HEK293 (cell line): ENCODE measurements at regions not wholly inside any gene's neighbourhood (a gene's known extent, or its start where the extent isn't known, plus 50 kb on each side); places are given as distances from the start of the nearest gene placed in this dataset.

Experiments used
- CTCF ChIA-PET: fragments of 350-600 bp; formaldehyde crosslinking; extraction: SDS; loops from one replicate; lab custom pipeline; 2021; ENCODE audit warnings: antibody characterized with exemption; lab: Yijun Ruan, JAX
- POLR2A ChIA-PET: fragments of 300-600 bp; formaldehyde crosslinking; extraction: SDS; loops from one replicate; lab custom pipeline; 2020; ENCODE audit warnings: antibody characterized with exemption, inconsistent platforms; lab: Yijun Ruan, JAX
- H3K27ac ChIP-seq: fragments of 200-500 bp; sonication (Bioruptor generic); 2 replicates; pipeline ENCODE4 v1.5.1; 2014; ENCODE audit warnings: low read depth, low read length, control low read depth, inconsistent platforms; ENCODE audit errors: extremely low read depth
- H3K36me3 ChIP-seq, 2 experiments: fragments of 200-500 bp in 1 of 2; sonication (Bioruptor generic) in 1 of 2; 1 replicate in 1 of 2; 2 replicates in 1 of 2; pipeline ENCODE4 v1.5.1; 2014 to 2017; ENCODE audit warnings: inconsistent platforms in 2 of 2, low read length in 2 of 2; ENCODE audit not compliant: control insufficient read depth in 2 of 2, insufficient read depth in 1 of 2
- H3K4me1 ChIP-seq: fragments of 200-500 bp; sonication (Bioruptor generic); 2 replicates; pipeline ENCODE4 v1.5.1; 2014; ENCODE audit warnings: mild to moderate bottlenecking, low read length, inconsistent platforms; ENCODE audit not compliant: control insufficient read depth, insufficient read depth
- H3K4me3 ChIP-seq: 2 replicates; pipeline ENCODE4 v1.5.1; 2011; ENCODE audit warnings: low read depth, mild to moderate bottlenecking, control low read depth, low read length, moderate library complexity
- H3K9me3 ChIP-seq: fragments of 200-500 bp; sonication (Bioruptor generic); 2 replicates; pipeline ENCODE4 v1.5.1; 2014; ENCODE audit warnings: low read depth, low read length, inconsistent platforms; ENCODE audit not compliant: control insufficient read depth, insufficient read depth
- CTCF ChIP-seq: fragments of 450-650 bp; formaldehyde crosslinking; IDR thresholded peaks from 2 replicates; pipeline ENCODE4 v1.5.1; 2016; ENCODE audit warnings: missing biosample characterization, missing genetic modification characterization
- KLF10 ChIP-seq: fragments of 450-650 bp; IDR thresholded peaks from 2 replicates; pipeline ENCODE4 v1.5.1; 2018; ENCODE audit warnings: missing biosample characterization, mild to moderate bottlenecking, missing genetic modification characterization
- PBX3 ChIP-seq: sonication (generic); formaldehyde crosslinking; IDR thresholded peaks from 2 replicates; pipeline ENCODE4 v1.8.1; 2022; ENCODE audit warnings: mild to moderate bottlenecking, moderate library complexity, missing genetic modification reagents
- ZFHX2 ChIP-seq: fragments of 450-650 bp; formaldehyde crosslinking; conservative IDR thresholded peaks from 2 replicates; pipeline ENCODE4 v1.5.1; 2016; ENCODE audit warnings: missing biosample characterization, missing genetic modification characterization
- ZIC2 ChIP-seq: fragments of 450-650 bp; formaldehyde crosslinking; IDR thresholded peaks from 2 replicates; pipeline ENCODE4 v1.5.1; 2016; ENCODE audit warnings: missing biosample characterization, missing genetic modification characterization
- ZNF19 ChIP-seq: fragments of 450-650 bp; formaldehyde crosslinking; IDR thresholded peaks from 2 replicates; pipeline ENCODE4; 2016; ENCODE audit warnings: missing biosample characterization, missing genetic modification characterization, low read depth
- ZNF248 ChIP-seq: fragments of 450-650 bp; formaldehyde crosslinking; IDR thresholded peaks from 2 replicates; pipeline ENCODE4 v1.5.1; 2017; ENCODE audit warnings: missing biosample characterization, missing genetic modification characterization
- ZNF518A ChIP-seq: fragments of 450-650 bp; formaldehyde crosslinking; conservative IDR thresholded peaks from 2 replicates; pipeline ENCODE4 v1.5.1; 2016; ENCODE audit warnings: low read depth, missing biosample characterization, missing genetic modification characterization
- ZNF544 ChIP-seq: fragments of 450-650 bp; formaldehyde crosslinking; IDR thresholded peaks from 2 replicates; pipeline ENCODE4 v1.5.0; 2017; ENCODE audit warnings: missing biosample characterization, missing genetic modification characterization
- ZNF558 ChIP-seq: fragments of 450-650 bp; formaldehyde crosslinking; IDR thresholded peaks from 2 replicates; pipeline ENCODE4 v1.5.1; 2016; ENCODE audit warnings: missing biosample characterization, missing genetic modification characterization
- ZNF560 ChIP-seq: fragments of 450-650 bp; formaldehyde crosslinking; IDR thresholded peaks from 2 replicates; pipeline ENCODE4 v1.5.1; 2017; ENCODE audit warnings: missing biosample characterization, missing genetic modification characterization, borderline replicate concordance
- ZNF658 ChIP-seq: fragments of 450-650 bp; formaldehyde crosslinking; IDR thresholded peaks from 2 replicates; pipeline ENCODE4; 2016; ENCODE audit warnings: missing biosample characterization, missing genetic modification characterization
- ZSCAN16 ChIP-seq: fragments of 450-650 bp; formaldehyde crosslinking; IDR thresholded peaks from 2 replicates; pipeline ENCODE4 v1.5.1; 2016; ENCODE audit warnings: missing biosample characterization, missing genetic modification characterization

- ChIA-PET POLR2A (no interaction called here), CTCF (interaction anchor here (0.7 to 1.0 kb wide), 3 partner anchors 16 to 170 kb away, joined by 3 read pairs; no protein-coding TSS in a partner anchor)
- Histone ChIP-seq H3K4me1 (no peaks in the 10 kb centered on the region), H3K9me3 (no peaks in the 10 kb centered on the region), H3K27ac (no peak overlapping the region), H3K4me3 (no peak overlapping the region), H3K36me3 (no peaks in the 10 kb centered on the region)
- TF ChIP-seq ZNF658 (no peak), ZNF518A (no peak), ZNF19 (tag by site-specific recombination) (no peak), ZNF560 (tag by site-specific recombination) (no peak), ZFHX2 (tag by site-specific recombination) (peak; percentile 23; the same call in 1 of the 2 replicates), CTCF (tag by site-specific recombination) (no peak), ZIC2 (tag by site-specific recombination) (0 out of 2 replicates have a peak, but pooled peaks have one; percentile 25), ZNF544 (no peak)
Observed at GRCh38 chr17:27977751-27978688, 64.5 kb upstream of the NLK start.

GRCh38 chr17:27978689-27979175 is 63.7 kb upstream of the NLK start:
- POLR2A ChIA-PET = no interaction called here
- no peak for TF ChIP-seq ZNF248
- TF ChIP-seq ZNF558 (tag by site-specific recombination) = no peak
- no peak for TF ChIP-seq PBX3 (CRISPR knock-in tag)
- TF ChIP-seq ZSCAN16 (tag by site-specific recombination) = no peak
- no peak for TF ChIP-seq KLF10 (tag by site-specific recombination)
- no peak overlapping the region for H3K4me3 ChIP-seq
- H3K9me3 ChIP-seq = no peaks in the 10 kb centered on the region
- H3K36me3 ChIP-seq = no peaks in the 10 kb centered on the region
- H3K27ac ChIP-seq = no peak overlapping the region
- CTCF ChIA-PET = interaction anchor here (0.7 to 1.0 kb wide), 2 partner anchors 16 to 170 kb away, joined by 3 read pairs; no protein-coding TSS in a partner anchor
- H3K4me1 ChIP-seq = no peaks in the 10 kb centered on the region
